GM21737 (cell line): ENCODE measurements at regions not wholly inside any gene's neighbourhood (a gene's known extent, or its start where the extent isn't known, plus 50 kb on each side); places are given as distances from the start of the nearest gene placed in this dataset.

Experiments used
- ATAC-seq: cut with Tn5 transposase; IDR thresholded peaks from one replicate; pipeline ENCODE4 v1.9.1; 2021; ENCODE audit warnings: mild to moderate bottlenecking, moderate library complexity; ENCODE audit not compliant: unreplicated experiment

- ATAC-seq = no peak
Observed at GRCh38 chr6:139649732-139650131, 275.3 kb upstream of the CITED2 start.

GRCh38 chr6:139649128-139649527, 274.7 kb upstream of the CITED2 start:
- ATAC-seq = no peak

GRCh38 chr6:139648430-139649000, 274.1 kb upstream of the CITED2 start:
- ATAC-seq = no peak

- ATAC-seq = no peak
Observed at GRCh38 chr6:139647841-139648240, 273.4 kb upstream of the CITED2 start.

GRCh38 chr6:139647016-139647415, 272.6 kb upstream of the CITED2 start:
- ATAC-seq = no peak

- no peak for ATAC-seq
Observed at GRCh38 chr6:139644821-139645220, 270.4 kb upstream of the CITED2 start.

GRCh38 chr6:139643986-139644385, 269.5 kb upstream of the CITED2 start:
- ATAC-seq = no peak

GRCh38 chr6:139642346-139642745, 267.9 kb upstream of the CITED2 start:
- ATAC-seq = no peak

- no peak for ATAC-seq
Observed at GRCh38 chr6:139641376-139641775, 266.9 kb upstream of the CITED2 start.

- ATAC-seq = no peak
Observed at GRCh38 chr6:139640921-139641320, 266.5 kb upstream of the CITED2 start.

- ATAC-seq = peak; percentile 83
Observed at GRCh38 chr6:139640448-139640847, 266.0 kb upstream of the CITED2 start.

GRCh38 chr6:139639507-139639906, 265.1 kb upstream of the CITED2 start:
- no peak for ATAC-seq

- no peak for ATAC-seq
Observed at GRCh38 chr6:139638179-139638941, 263.9 kb upstream of the CITED2 start.

GRCh38 chr6:139637766-139638165, 263.3 kb upstream of the CITED2 start:
- ATAC-seq = no peak

- no peak for ATAC-seq
Observed at GRCh38 chr6:139636391-139636790, 261.9 kb upstream of the CITED2 start.

- ATAC-seq = no peak
Observed at GRCh38 chr6:139635401-139636130, 261.1 kb upstream of the CITED2 start.

- ATAC-seq = no peak
Observed at GRCh38 chr6:139632840-139633239, 258.4 kb upstream of the CITED2 start.

GRCh38 chr6:139628270-139628669, 253.8 kb upstream of the CITED2 start:
- ATAC-seq = no peak

GRCh38 chr6:139627091-139627490, 252.6 kb upstream of the CITED2 start:
- no peak for ATAC-seq

- ATAC-seq = no peak
Observed at GRCh38 chr6:139625998-139626975, 251.8 kb upstream of the CITED2 start.
